Mammary epithelial cell (primary cell): ENCODE measurements at regions not wholly inside any gene's neighbourhood (a gene's known extent, or its start where the extent isn't known, plus 50 kb on each side); places are given as distances from the start of the nearest gene placed in this dataset.

Source experiments
- CTCF ChIP-seq, 2 donors: IDR thresholded peaks in 1 of 2; conservative IDR thresholded peaks in 1 of 2; 2 replicates each; pipeline ENCODE4 v1.5.1; 2011 to 2012; ENCODE audit warnings: inconsistent platforms in 2 of 2, low read length in 2 of 2, mild to moderate bottlenecking in 2 of 2, control low read depth in 1 of 2, low read depth in 1 of 2; ENCODE audit not compliant: insufficient read depth in 1 of 2; ENCODE audit errors: extremely low read depth in 1 of 2
- EZH2 ChIP-seq: IDR thresholded peaks from 2 replicates; pipeline ENCODE4 v1.6.1; 2012; ENCODE audit warnings: low read length, inconsistent platforms, borderline replicate concordance

- TF ChIP-seq EZH2 (no peak), CTCF (conservative IDR thresholded peaks at IDR 0.05 in 1 of 2, IDR thresholded peaks at IDR 0.05 in 1 of 2; ENCODE audit: extremely low read depth in 1 of 2, insufficient read depth in 1 of 2, low read depth in 1 of 2, low read length in 2 of 2) (no peak)
These were observed 370.3 kb downstream of the BMPER start for GRCh38 chr7:34275624-34276023.
